ENCODE measurements at regions not wholly inside any gene's neighbourhood (a gene's known extent, or its start where the extent isn't known, plus 50 kb on each side); places are given as distances from the start of the nearest gene placed in this dataset.

GRCh38 chr7:54833001-54833467, 74.0 kb upstream of the SEC61G start:
- TF ChIP-seq CTCF (IDR thresholded peaks at IDR 0.05 in 8 of 11, conservative IDR thresholded peaks at IDR 0.05 in 3 of 11) (no peak), POLR2A (IDR thresholded peaks at IDR 0.05) (no peak)
